ENCODE measurements at regions not wholly inside any gene's neighbourhood (a gene's known extent, or its start where the extent isn't known, plus 50 kb on each side); places are given as distances from the start of the nearest gene placed in this dataset.
"Not testable (repeated sequence)": the region's sequence is repeated elsewhere in the genome, so short reads cannot be mapped to it uniquely, and the experiment has no call there.

- H3K4me3 ChIP-seq (ENCODE audit: low read length): no peak overlapping the region
- no peaks in the 10 kb centered on the region for H3K36me3 ChIP-seq (ENCODE audit: insufficient read depth, low read length)
- H3K9me3 ChIP-seq (ENCODE audit: low read length): no peaks in the 10 kb centered on the region
- no peaks in the 10 kb centered on the region for H3K4me1 ChIP-seq (ENCODE audit: insufficient read depth, low read length)
- H2AFZ ChIP-seq (ENCODE audit: low read depth, low read length): no peak overlapping the region
- H3K27me3 ChIP-seq (ENCODE audit: insufficient read depth, low read length): no peaks in the 10 kb centered on the region
These were observed 1009.5 kb upstream of the WWC1 start for GRCh38 chr5:167281925-167282324.

GRCh38 chr5:167283691-167284090 is 1007.8 kb upstream of the WWC1 start:
- Histone ChIP-seq H2AFZ (ENCODE audit: low read depth, low read length) (no peak overlapping the region), H3K27me3 (ENCODE audit: insufficient read depth, low read length) (no peaks in the 10 kb centered on the region), H3K36me3 (ENCODE audit: insufficient read depth, low read length) (no peaks in the 10 kb centered on the region), H3K9me3 (ENCODE audit: low read length) (no peaks in the 10 kb centered on the region), H3K4me3 (ENCODE audit: low read length) (no peak overlapping the region), H3K4me1 (ENCODE audit: insufficient read depth, low read length) (peaks cover 5% of the 10 kb centered on the region)

GRCh38 chr5:167284222-167284890 is 1007.1 kb upstream of the WWC1 start:
- H2AFZ ChIP-seq (ENCODE audit: low read depth, low read length): no peak overlapping the region
- peaks cover 5% of the 10 kb centered on the region for H3K4me1 ChIP-seq (ENCODE audit: insufficient read depth, low read length)
- no peaks in the 10 kb centered on the region for H3K9me3 ChIP-seq (ENCODE audit: low read length)
- H3K36me3 ChIP-seq (ENCODE audit: insufficient read depth, low read length): no peaks in the 10 kb centered on the region
- no peak overlapping the region for H3K4me3 ChIP-seq (ENCODE audit: low read length)
- no peaks in the 10 kb centered on the region for H3K27me3 ChIP-seq (ENCODE audit: insufficient read depth, low read length)

- H3K27me3 ChIP-seq (ENCODE audit: insufficient read depth, low read length): no peaks in the 10 kb centered on the region
- no peaks in the 10 kb centered on the region for H3K9me3 ChIP-seq (ENCODE audit: low read length)
- no peak overlapping the region for H2AFZ ChIP-seq (ENCODE audit: low read depth, low read length)
- no peaks in the 10 kb centered on the region for H3K36me3 ChIP-seq (ENCODE audit: insufficient read depth, low read length)
- H3K4me3 ChIP-seq (ENCODE audit: low read length): no peak overlapping the region
- peaks cover 5% of the 10 kb centered on the region for H3K4me1 ChIP-seq (ENCODE audit: insufficient read depth, low read length)
These were observed 1005.9 kb upstream of the WWC1 start for GRCh38 chr5:167285591-167285990.

GRCh38 chr5:167286891-167287290 is 1004.6 kb upstream of the WWC1 start:
- no peaks in the 10 kb centered on the region for H3K36me3 ChIP-seq (ENCODE audit: insufficient read depth, low read length)
- H3K4me3 ChIP-seq (ENCODE audit: low read length): no peak overlapping the region
- H2AFZ ChIP-seq (ENCODE audit: low read depth, low read length): no peak overlapping the region
- no peaks in the 10 kb centered on the region for H3K27me3 ChIP-seq (ENCODE audit: insufficient read depth, low read length)
- H3K9me3 ChIP-seq (ENCODE audit: low read length): peaks cover 2% of the 10 kb centered on the region
- H3K4me1 ChIP-seq (ENCODE audit: insufficient read depth, low read length): peaks cover 5% of the 10 kb centered on the region

- Histone ChIP-seq H2AFZ (ENCODE audit: low read depth, low read length) (no peak overlapping the region), H3K36me3 (ENCODE audit: insufficient read depth, low read length) (no peaks in the 10 kb centered on the region), H3K27me3 (ENCODE audit: insufficient read depth, low read length) (no peaks in the 10 kb centered on the region), H3K9me3 (ENCODE audit: low read length) (peaks cover 4% of the 10 kb centered on the region), H3K4me3 (ENCODE audit: low read length) (no peak overlapping the region), H3K4me1 (ENCODE audit: insufficient read depth, low read length) (peaks cover 24% of the 10 kb centered on the region)
These were observed 1001.0 kb upstream of the WWC1 start for GRCh38 chr5:167290478-167290877.

GRCh38 chr5:167294882-167295680 is 996.4 kb upstream of the WWC1 start:
- Histone ChIP-seq H3K4me1 (ENCODE audit: insufficient read depth, low read length) (peaks cover 37% of the 10 kb centered on the region), H3K4me3 (ENCODE audit: low read length) (peak overlapping the region; percentile 1), H3K9me3 (ENCODE audit: low read length) (peaks cover 4% of the 10 kb centered on the region), H3K27me3 (ENCODE audit: insufficient read depth, low read length) (no peaks in the 10 kb centered on the region), H3K36me3 (ENCODE audit: insufficient read depth, low read length) (no peaks in the 10 kb centered on the region), H2AFZ (ENCODE audit: low read depth, low read length) (peak overlapping the region; percentile 23)

- peaks cover 37% of the 10 kb centered on the region for H3K4me1 ChIP-seq (ENCODE audit: insufficient read depth, low read length)
- H3K36me3 ChIP-seq (ENCODE audit: insufficient read depth, low read length): no peaks in the 10 kb centered on the region
- H3K9me3 ChIP-seq (ENCODE audit: low read length): peaks cover 4% of the 10 kb centered on the region
- H2AFZ ChIP-seq (ENCODE audit: low read depth, low read length): peak overlapping the region; percentile 23
- no peaks in the 10 kb centered on the region for H3K27me3 ChIP-seq (ENCODE audit: insufficient read depth, low read length)
- peak overlapping the region; percentile 1 for H3K4me3 ChIP-seq (ENCODE audit: low read length)
These were observed 995.8 kb upstream of the WWC1 start for GRCh38 chr5:167295681-167296005.

- peak overlapping the region; percentile 9 for H3K4me3 ChIP-seq (ENCODE audit: low read length)
- H3K9me3 ChIP-seq (ENCODE audit: low read length): peaks cover 4% of the 10 kb centered on the region
- no peaks in the 10 kb centered on the region for H3K27me3 ChIP-seq (ENCODE audit: insufficient read depth, low read length)
- H3K4me1 ChIP-seq (ENCODE audit: insufficient read depth, low read length): peaks cover 37% of the 10 kb centered on the region
- H2AFZ ChIP-seq (ENCODE audit: low read depth, low read length): peak overlapping the region; percentile 27
- H3K36me3 ChIP-seq (ENCODE audit: insufficient read depth, low read length): no peaks in the 10 kb centered on the region
These were observed 995.4 kb upstream of the WWC1 start for GRCh38 chr5:167296066-167296465.

GRCh38 chr5:167296661-167297060 is 994.8 kb upstream of the WWC1 start:
- no peaks in the 10 kb centered on the region for H3K27me3 ChIP-seq (ENCODE audit: insufficient read depth, low read length)
- peaks cover 2% of the 10 kb centered on the region for H3K9me3 ChIP-seq (ENCODE audit: low read length)
- no peaks in the 10 kb centered on the region for H3K36me3 ChIP-seq (ENCODE audit: insufficient read depth, low read length)
- H3K4me3 ChIP-seq (ENCODE audit: low read length): no peak overlapping the region
- H3K4me1 ChIP-seq (ENCODE audit: insufficient read depth, low read length): peaks cover 37% of the 10 kb centered on the region
- H2AFZ ChIP-seq (ENCODE audit: low read depth, low read length): no peak overlapping the region

- H3K36me3 ChIP-seq (ENCODE audit: insufficient read depth, low read length): not testable (repeated sequence)
These were observed 991.6 kb upstream of the WWC1 start for GRCh38 chr5:167299861-167300260.

GRCh38 chr5:167303582-167303981 is 987.9 kb upstream of the WWC1 start:
- peaks cover 16% of the 10 kb centered on the region for H3K4me1 ChIP-seq (ENCODE audit: insufficient read depth, low read length)
- H3K9me3 ChIP-seq (ENCODE audit: low read length): no peaks in the 10 kb centered on the region
- no peak overlapping the region for H3K4me3 ChIP-seq (ENCODE audit: low read length)
- no peaks in the 10 kb centered on the region for H3K27me3 ChIP-seq (ENCODE audit: insufficient read depth, low read length)
- H2AFZ ChIP-seq (ENCODE audit: low read depth, low read length): no peak overlapping the region
- H3K36me3 ChIP-seq (ENCODE audit: insufficient read depth, low read length): no peaks in the 10 kb centered on the region

More at GRCh38 chr5:167299861-167300260, 991.6 kb upstream of the WWC1 start:
- peaks cover 26% of the 10 kb centered on the region for H3K4me1 ChIP-seq (ENCODE audit: insufficient read depth, low read length)
- H3K27me3 ChIP-seq (ENCODE audit: insufficient read depth, low read length); H3K4me3 ChIP-seq (ENCODE audit: low read length); H2AFZ ChIP-seq (ENCODE audit: low read depth, low read length); H3K9me3 ChIP-seq (ENCODE audit: low read length): not testable (repeated sequence)

GRCh38 chr5:167304834-167305469 is 986.5 kb upstream of the WWC1 start:
- Histone ChIP-seq H3K27me3 (ENCODE audit: insufficient read depth, low read length) (no peaks in the 10 kb centered on the region), H3K4me1 (ENCODE audit: insufficient read depth, low read length) (peaks cover 16% of the 10 kb centered on the region), H3K9me3 (ENCODE audit: low read length) (no peaks in the 10 kb centered on the region), H3K4me3 (ENCODE audit: low read length) (no peak overlapping the region), H3K36me3 (ENCODE audit: insufficient read depth, low read length) (no peaks in the 10 kb centered on the region), H2AFZ (ENCODE audit: low read depth, low read length) (no peak overlapping the region)

Data from neuron (in vitro differentiated cells).